ENCODE measurements at regions not wholly inside any gene's neighbourhood (a gene's known extent, or its start where the extent isn't known, plus 50 kb on each side); places are given as distances from the start of the nearest gene placed in this dataset.

- 90% methylated on average over 2 of the region's 2 CpGs for WGBS
- Histone ChIP-seq H3K4me3 (ENCODE audit: low read depth, low read length) (no peak overlapping the region), H3K4me1 (ENCODE audit: insufficient read depth) (no peaks in the 10 kb centered on the region), H3K36me3 (ENCODE audit: insufficient read depth) (no peaks in the 10 kb centered on the region), H3K27ac (ENCODE audit: low read depth) (no peak overlapping the region)
- no peak for DNase-seq (ENCODE audit: extremely low spot score)
These were observed 87.4 kb upstream of the HK2 start for GRCh38 chr2:74746480-74746879.

GRCh38 chr2:74747411-74748080 is 86.4 kb upstream of the HK2 start:
- DNase-seq (ENCODE audit: extremely low spot score): no peak
- H3K4me1 ChIP-seq (ENCODE audit: insufficient read depth): no peaks in the 10 kb centered on the region
- H3K27ac ChIP-seq (ENCODE audit: low read depth): no peak overlapping the region
- no peaks in the 10 kb centered on the region for H3K36me3 ChIP-seq (ENCODE audit: insufficient read depth)
- no peak overlapping the region for H3K4me3 ChIP-seq (ENCODE audit: low read depth, low read length)
- WGBS: 84% methylated on average over 7 of the region's 7 CpGs

DNA sequence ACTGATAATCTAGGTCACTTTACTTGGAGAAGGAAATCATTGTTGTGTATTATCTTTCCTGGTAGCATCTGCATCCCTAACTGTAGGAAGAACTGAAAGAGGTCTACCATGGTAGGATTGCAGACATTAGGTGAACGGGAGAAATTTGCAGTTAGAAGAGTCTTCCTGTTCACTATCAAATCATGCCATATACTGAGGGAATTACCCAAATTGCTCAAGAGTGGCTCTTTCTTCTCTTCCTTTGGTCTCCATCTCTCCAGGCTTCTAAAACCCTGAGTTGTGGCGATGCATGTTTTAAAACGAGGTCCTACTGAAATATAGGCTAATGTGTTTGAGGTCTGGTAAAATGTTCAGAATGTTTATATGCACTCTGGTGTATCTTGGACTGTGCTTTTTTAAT is 85.3 kb upstream of the HK2 start:
- Histone ChIP-seq H3K27ac (ENCODE audit: low read depth) (no peak overlapping the region), H3K4me3 (ENCODE audit: low read depth, low read length) (no peak overlapping the region), H3K4me1 (ENCODE audit: insufficient read depth) (no peaks in the 10 kb centered on the region), H3K36me3 (ENCODE audit: insufficient read depth) (no peaks in the 10 kb centered on the region)
- DNase-seq (ENCODE audit: extremely low spot score): no peak
- WGBS: 85% methylated on average over 3 of the region's 3 CpGs

DNA sequence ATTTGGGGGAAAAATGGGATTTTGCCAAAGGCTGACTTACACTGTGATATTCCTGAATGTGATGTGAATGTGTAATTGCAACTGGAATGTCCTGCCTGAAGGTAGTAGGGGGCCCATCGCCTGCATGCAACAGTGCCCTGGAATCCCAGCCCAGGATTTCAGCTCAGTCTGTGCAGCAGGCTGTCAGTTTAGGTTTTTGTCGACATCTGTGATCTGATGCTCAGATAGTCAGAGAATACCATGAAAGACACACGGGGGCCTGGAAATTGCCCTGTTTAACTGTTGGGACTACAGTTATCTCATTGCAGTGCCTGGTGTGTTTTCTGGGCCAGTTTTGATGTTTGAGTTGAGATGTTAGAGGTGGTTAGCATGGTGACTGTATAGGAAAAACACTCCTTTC is 84.5 kb upstream of the HK2 start:
- Histone ChIP-seq H3K4me3 (ENCODE audit: low read depth, low read length) (no peak overlapping the region), H3K36me3 (ENCODE audit: insufficient read depth) (no peaks in the 10 kb centered on the region), H3K4me1 (ENCODE audit: insufficient read depth) (no peaks in the 10 kb centered on the region), H3K27ac (ENCODE audit: low read depth) (no peak overlapping the region)
- 50% methylated on average over 3 of the region's 3 CpGs for WGBS
- DNase-seq (ENCODE audit: extremely low spot score): no peak

DNA sequence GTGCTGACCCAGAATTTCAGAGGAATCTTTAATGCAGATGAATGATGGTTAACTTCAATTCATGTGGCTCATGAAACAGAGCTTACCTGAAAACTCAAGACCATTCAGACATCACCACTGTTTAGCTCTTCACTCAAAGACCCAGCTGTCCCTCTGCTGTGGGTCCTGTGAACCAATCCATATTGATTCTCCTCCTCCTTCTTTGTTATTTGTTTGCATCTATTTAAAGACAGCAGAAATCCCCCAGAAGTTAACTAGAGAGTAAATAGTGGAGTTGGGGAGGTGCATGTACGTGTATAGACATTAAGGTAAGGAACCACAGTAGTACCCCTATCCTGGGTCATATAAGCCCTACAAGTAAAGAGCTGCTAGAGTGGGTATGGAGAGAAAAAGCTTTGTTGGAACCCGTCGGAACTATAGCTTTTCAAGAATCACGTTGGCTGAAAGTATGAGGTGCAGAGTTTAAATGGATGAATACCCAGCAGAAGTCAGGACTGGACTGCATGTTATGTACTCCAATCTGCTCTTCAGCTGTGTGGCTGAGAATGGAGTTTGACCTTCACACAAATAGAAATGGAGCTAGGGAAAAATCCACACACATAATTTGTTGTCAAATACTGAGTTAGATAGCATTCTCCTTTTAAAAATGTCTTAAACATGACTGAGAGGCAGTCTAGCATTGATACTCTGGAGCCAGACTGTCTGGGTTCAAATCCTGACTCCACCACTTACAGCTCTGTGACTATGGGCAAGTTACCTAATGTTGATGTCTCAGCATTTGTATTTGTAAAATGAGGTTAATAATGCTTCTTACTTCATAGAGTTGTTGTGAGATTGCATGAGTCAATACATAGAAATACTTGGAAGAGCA is 81.7 kb upstream of the HK2 start:
- Histone ChIP-seq H3K36me3 (ENCODE audit: insufficient read depth) (no peaks in the 10 kb centered on the region), H3K27ac (ENCODE audit: low read depth) (no peak overlapping the region), H3K4me3 (ENCODE audit: low read depth, low read length) (no peak overlapping the region), H3K4me1 (ENCODE audit: insufficient read depth) (no peaks in the 10 kb centered on the region)
- DNase-seq (ENCODE audit: extremely low spot score): no peak
- WGBS: 86% methylated on average over 4 of the region's 4 CpGs

DNA sequence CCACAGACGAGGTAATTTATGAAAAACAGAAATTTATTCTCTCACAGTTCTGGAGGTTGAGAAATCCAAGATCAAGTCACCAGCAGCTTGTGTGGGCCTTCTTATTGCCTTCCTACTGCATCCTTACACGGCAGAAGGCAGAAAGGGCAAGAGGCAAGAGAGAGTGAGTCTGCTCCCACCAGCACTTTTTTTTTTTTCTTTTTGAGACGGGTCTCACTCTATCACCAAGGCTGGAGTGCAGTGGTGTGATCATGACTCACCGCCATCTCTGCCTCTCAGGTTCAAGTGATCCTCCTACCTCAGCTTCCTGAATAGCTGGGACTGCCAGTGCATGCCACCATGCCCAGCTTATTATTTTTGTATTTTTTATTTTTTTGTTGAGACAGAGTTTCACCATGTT is 78.5 kb upstream of the HK2 start:
- Histone ChIP-seq H3K4me3 (ENCODE audit: low read depth, low read length) (no peak overlapping the region), H3K27ac (ENCODE audit: low read depth) (no peak overlapping the region), H3K4me1 (ENCODE audit: insufficient read depth) (no peaks in the 10 kb centered on the region), H3K36me3 (ENCODE audit: insufficient read depth) (no peaks in the 10 kb centered on the region)
- no peak for DNase-seq (ENCODE audit: extremely low spot score)
- WGBS: 93% methylated on average over 4 of the region's 4 CpGs

DNA sequence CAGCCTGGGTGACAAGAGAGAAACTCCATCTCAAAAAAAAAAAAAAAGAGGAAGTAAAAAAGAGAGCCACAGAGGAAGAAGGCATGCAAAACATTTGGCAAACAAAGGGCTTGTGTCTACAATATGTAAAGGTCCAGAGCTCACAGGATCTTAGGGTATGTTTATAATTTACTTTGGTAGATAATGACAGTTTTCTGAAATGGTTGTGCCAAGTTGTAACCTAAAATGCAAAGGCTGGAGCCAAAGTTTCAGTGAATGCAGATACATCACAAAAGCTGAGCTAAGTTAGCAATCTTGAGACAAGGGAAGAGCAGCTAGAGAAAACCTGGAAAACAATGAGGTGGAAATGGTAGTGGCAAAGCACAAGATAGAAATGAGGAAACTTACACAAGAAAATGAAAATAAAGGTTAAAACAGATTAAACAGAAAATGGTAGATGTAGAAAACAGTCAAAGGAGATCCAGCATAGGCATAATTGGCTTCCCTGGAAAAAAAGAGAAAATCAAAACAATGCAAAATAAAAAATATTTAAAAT is 77.5 kb upstream of the HK2 start:
- no peaks in the 10 kb centered on the region for H3K4me1 ChIP-seq (ENCODE audit: insufficient read depth)
- H3K4me3 ChIP-seq (ENCODE audit: low read depth, low read length): no peak overlapping the region
- H3K27ac ChIP-seq (ENCODE audit: low read depth): no peak overlapping the region
- no peaks in the 10 kb centered on the region for H3K36me3 ChIP-seq (ENCODE audit: insufficient read depth)
- no peak for DNase-seq (ENCODE audit: extremely low spot score)

- Histone ChIP-seq H3K4me1 (ENCODE audit: insufficient read depth) (no peaks in the 10 kb centered on the region), H3K27ac (ENCODE audit: low read depth) (no peak overlapping the region)
- no peak for DNase-seq (ENCODE audit: extremely low spot score)
These were observed 73.9 kb upstream of the HK2 start for GRCh38 chr2:74759986-74760385.

DNA sequence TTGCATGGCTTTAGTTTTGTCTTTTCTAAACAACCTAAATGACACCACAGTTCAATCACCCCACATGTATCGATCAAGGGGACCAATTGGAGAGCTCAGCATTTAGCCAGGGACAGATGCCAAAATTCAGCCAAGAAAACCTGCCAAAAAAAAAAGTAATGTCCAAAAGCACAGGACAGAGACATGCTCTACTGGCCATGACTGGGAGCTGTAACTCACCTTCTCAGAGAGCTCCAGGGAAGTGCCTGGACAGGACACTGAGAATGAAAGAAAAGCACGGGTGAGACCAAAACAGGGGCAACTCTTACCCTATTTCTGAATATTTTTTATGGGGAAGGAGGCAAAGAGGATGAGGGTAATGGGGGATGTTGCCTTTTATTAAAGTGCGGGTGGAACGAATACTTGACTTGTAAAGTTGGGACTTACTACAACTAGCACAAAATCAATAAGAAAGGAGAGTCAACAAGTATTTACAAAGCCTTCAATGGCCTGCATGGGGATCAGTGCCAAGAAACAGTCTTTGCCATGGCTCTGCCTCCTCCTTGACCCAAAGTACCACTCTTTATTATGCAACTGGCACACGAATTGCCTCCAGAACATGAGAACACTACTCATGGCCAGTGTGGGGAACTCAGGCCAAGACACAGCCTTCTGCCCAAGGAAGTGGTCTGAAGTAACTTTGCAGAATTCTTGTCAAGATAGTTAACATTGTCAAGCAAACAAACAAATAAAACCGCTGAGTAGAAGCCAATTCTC is 72.9 kb upstream of the HK2 start:
- Histone ChIP-seq H3K36me3 (ENCODE audit: insufficient read depth) (no peaks in the 10 kb centered on the region), H3K27ac (ENCODE audit: low read depth) (no peak overlapping the region), H3K4me3 (ENCODE audit: low read depth, low read length) (no peak overlapping the region), H3K4me1 (ENCODE audit: insufficient read depth) (no peaks in the 10 kb centered on the region)
- DNase-seq (ENCODE audit: extremely low spot score): no peak
- 86% methylated on average over 6 of the region's 6 CpGs for WGBS

More at GRCh38 chr2:74759986-74760385, 73.9 kb upstream of the HK2 start:
- no peaks in the 10 kb centered on the region for H3K36me3 ChIP-seq (ENCODE audit: insufficient read depth)
- no peak overlapping the region for H3K4me3 ChIP-seq (ENCODE audit: low read depth, low read length)

DNA sequence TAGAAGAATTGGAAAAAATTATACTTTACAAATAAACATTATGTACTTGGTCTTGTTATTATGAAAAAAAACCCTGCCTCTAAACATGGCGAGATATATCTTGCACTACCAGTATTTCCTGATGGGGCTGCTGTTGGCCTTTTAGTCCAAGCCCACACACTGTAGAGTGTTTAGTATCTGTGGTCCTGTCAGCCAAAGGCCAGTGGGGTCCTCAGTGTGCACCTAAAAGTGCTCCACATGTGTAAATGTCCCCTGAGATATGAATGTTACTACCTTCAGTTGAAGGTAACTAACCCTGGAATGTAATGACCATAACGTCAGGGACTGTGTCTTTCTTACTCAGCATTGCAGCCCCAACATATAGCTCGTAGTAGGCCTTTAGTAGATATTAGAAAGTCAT is 71.1 kb upstream of the HK2 start:
- WGBS: 86% methylated on average over 3 of the region's 3 CpGs

DNA sequence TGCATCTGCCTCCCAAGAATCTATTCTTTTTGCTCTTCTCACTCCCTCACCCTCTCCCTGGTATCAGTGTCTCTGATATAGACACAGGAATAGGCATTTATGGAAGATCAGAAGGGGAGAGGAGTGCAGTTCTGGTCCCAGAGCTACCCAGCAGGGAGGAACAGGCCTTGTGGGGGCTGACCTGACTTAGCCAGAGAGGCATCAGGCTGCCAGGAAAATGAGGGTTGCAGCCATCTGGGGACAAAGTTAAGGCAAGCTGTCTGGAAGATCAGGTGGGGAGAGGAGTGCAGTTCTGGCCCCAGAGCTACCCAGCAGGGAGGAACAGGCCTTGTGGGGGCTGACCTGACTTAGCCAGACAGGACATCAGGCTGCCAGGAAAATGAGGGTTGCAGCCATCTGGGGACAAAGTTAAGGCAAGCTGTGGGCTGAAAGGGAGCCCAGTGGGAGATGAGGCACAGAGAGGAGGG is 69.9 kb upstream of the HK2 start:
- no peak overlapping the region for H3K4me3 ChIP-seq (ENCODE audit: low read depth, low read length)
- no peak for DNase-seq (ENCODE audit: extremely low spot score)
- H3K36me3 ChIP-seq (ENCODE audit: insufficient read depth): no peaks in the 10 kb centered on the region
- no peaks in the 10 kb centered on the region for H3K4me1 ChIP-seq (ENCODE audit: insufficient read depth)
- no peak overlapping the region for H3K27ac ChIP-seq (ENCODE audit: low read depth)

More for the DNA sequence above, 71.1 kb upstream of the HK2 start:
- DNase-seq (ENCODE audit: extremely low spot score): no peak
- Histone ChIP-seq H3K27ac (ENCODE audit: low read depth) (no peak overlapping the region), H3K4me3 (ENCODE audit: low read depth, low read length) (no peak overlapping the region), H3K36me3 (ENCODE audit: insufficient read depth) (no peaks in the 10 kb centered on the region), H3K4me1 (ENCODE audit: insufficient read depth) (no peaks in the 10 kb centered on the region)

GRCh38 chr2:74764429-74765272 is 69.3 kb upstream of the HK2 start:
- Histone ChIP-seq H3K36me3 (ENCODE audit: insufficient read depth) (no peaks in the 10 kb centered on the region), H3K27ac (ENCODE audit: low read depth) (no peak overlapping the region), H3K4me3 (ENCODE audit: low read depth, low read length) (no peak overlapping the region), H3K4me1 (ENCODE audit: insufficient read depth) (no peaks in the 10 kb centered on the region)
- DNase-seq (ENCODE audit: extremely low spot score): no peak
- WGBS: 53% methylated on average over 5 of the region's 5 CpGs

DNA sequence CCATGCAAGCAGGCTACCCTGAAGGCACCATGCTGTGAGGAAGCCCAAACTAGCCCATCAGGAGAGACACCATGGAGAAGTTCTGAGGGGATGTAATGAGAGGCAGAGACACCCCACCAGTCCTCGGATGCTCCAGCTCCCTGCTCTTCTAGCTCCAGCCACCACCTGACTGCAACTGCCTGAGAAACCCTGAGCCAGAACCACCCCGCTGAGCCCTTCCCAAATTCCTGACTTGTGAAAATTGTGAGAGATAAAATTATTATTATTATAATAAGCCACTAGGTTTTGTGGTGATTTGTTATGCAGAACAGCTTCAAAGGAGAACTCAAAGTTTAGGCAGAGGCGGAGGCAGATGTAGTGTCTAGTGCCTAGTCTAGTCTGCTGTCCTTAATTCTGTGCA is 67.1 kb upstream of the HK2 start:
- WGBS: 97% methylated on average over 3 of the region's 3 CpGs
- Histone ChIP-seq H3K4me1 (ENCODE audit: insufficient read depth) (no peaks in the 10 kb centered on the region), H3K4me3 (ENCODE audit: low read depth, low read length) (no peak overlapping the region), H3K27ac (ENCODE audit: low read depth) (no peak overlapping the region), H3K36me3 (ENCODE audit: insufficient read depth) (no peaks in the 10 kb centered on the region)
- DNase-seq (ENCODE audit: extremely low spot score): no peak

All from urinary bladder (tissue), 3 donors.